Panc1 (cell line): ENCODE measurements at regions not wholly inside any gene's neighbourhood (a gene's known extent, or its start where the extent isn't known, plus 50 kb on each side); places are given as distances from the start of the nearest gene placed in this dataset.

Experiments
- CTCF ChIP-seq: fragments of 450-650 bp; IDR thresholded peaks from 2 replicates; pipeline ENCODE4 v1.5.1; 2017; ENCODE audit warnings: mild to moderate bottlenecking
- SIN3A ChIP-seq: IDR thresholded peaks from 2 replicates; pipeline ENCODE4 v1.6.1; 2012; ENCODE audit warnings: low read depth, mild to moderate bottlenecking, low read length, moderate library complexity, borderline replicate concordance; ENCODE audit not compliant: insufficient read depth

GRCh38 chr12:85369365-85370154, 89.5 kb downstream of the ALX1 start:
- TF ChIP-seq CTCF (no peak), SIN3A (no peak)
